ENCODE measurements at regions not wholly inside any gene's neighbourhood (a gene's known extent, or its start where the extent isn't known, plus 50 kb on each side); places are given as distances from the start of the nearest gene placed in this dataset.

DNA sequence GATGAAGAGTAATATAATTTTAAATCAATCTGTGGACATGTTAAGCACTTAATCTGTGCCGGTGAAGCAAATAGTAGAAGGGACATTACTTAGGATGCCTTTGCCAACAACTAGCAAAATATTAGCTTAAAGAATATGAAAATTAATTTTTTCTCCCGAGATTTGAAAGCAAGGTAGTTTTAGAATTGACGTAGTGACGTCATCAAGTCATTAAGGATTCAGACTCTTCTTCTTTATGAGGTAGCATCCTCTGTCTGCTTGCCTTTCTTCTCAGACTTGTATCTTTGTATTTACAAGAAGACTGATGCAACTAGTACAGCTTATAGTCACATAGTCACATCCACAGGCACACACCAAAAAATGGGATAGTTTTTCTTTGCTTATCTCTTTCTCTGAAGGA is 374.4 kb downstream of the MMUT start:
- no peaks in the 10 kb centered on the region for H4K20me1 ChIP-seq (ENCODE audit: insufficient read depth)
- TF ChIP-seq EZH2phosphoT487 (IDR thresholded peaks at IDR 0.05; ENCODE audit: borderline replicate concordance) (no peak), CEBPB (IDR thresholded peaks at IDR 0.05; ENCODE audit: low read depth) (no peak), ELF1 (IDR thresholded peaks at IDR 0.05; ENCODE audit: borderline replicate concordance, low read depth) (no peak), YY1 (IDR thresholded peaks at IDR 0.05; ENCODE audit: extremely low read depth, insufficient replicate concordance, low read depth, low read length) (no peak), EGR1 (IDR thresholded peaks at IDR 0.05; ENCODE audit: low read depth) (no peak), SP1 (IDR thresholded peaks at IDR 0.05; ENCODE audit: low read depth) (no peak), RAD21 (IDR thresholded peaks at IDR 0.05; ENCODE audit: low read depth) (no peak), FOSL1 (IDR thresholded peaks at IDR 0.05; ENCODE audit: low read depth) (no peak), ZNF274 (IDR thresholded peaks at IDR 0.05; ENCODE audit: low read depth, low read length) (no peak)
- TF ChIP-seq, protein P1, sequence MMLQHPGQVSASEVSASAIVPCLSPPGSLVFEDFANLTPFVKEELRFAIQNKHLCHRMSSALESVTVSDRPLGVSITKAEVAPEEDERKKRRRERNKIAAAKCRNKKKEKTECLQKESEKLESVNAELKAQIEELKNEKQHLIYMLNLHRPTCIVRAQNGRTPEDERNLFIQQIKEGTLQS (IDR thresholded peaks at IDR 0.05), result no peak
- TF ChIP-seq, protein P2, sequence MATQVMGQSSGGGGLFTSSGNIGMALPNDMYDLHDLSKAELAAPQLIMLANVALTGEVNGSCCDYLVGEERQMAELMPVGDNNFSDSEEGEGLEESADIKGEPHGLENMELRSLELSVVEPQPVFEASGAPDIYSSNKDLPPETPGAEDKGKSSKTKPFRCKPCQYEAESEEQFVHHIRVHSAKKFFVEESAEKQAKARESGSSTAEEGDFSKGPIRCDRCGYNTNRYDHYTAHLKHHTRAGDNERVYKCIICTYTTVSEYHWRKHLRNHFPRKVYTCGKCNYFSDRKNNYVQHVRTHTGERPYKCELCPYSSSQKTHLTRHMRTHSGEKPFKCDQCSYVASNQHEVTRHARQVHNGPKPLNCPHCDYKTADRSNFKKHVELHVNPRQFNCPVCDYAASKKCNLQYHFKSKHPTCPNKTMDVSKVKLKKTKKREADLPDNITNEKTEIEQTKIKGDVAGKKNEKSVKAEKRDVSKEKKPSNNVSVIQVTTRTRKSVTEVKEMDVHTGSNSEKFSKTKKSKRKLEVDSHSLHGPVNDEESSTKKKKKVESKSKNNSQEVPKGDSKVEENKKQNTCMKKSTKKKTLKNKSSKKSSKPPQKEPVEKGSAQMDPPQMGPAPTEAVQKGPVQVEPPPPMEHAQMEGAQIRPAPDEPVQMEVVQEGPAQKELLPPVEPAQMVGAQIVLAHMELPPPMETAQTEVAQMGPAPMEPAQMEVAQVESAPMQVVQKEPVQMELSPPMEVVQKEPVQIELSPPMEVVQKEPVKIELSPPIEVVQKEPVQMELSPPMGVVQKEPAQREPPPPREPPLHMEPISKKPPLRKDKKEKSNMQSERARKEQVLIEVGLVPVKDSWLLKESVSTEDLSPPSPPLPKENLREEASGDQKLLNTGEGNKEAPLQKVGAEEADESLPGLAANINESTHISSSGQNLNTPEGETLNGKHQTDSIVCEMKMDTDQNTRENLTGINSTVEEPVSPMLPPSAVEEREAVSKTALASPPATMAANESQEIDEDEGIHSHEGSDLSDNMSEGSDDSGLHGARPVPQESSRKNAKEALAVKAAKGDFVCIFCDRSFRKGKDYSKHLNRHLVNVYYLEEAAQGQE (IDR thresholded peaks at IDR 0.05; ENCODE audit: low read depth), result no peak
- TF ChIP-seq, protein P3, sequence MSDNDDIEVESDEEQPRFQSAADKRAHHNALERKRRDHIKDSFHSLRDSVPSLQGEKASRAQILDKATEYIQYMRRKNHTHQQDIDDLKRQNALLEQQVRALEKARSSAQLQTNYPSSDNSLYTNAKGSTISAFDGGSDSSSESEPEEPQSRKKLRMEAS (IDR thresholded peaks at IDR 0.05), result no peak
- TF ChIP-seq, protein P4, sequence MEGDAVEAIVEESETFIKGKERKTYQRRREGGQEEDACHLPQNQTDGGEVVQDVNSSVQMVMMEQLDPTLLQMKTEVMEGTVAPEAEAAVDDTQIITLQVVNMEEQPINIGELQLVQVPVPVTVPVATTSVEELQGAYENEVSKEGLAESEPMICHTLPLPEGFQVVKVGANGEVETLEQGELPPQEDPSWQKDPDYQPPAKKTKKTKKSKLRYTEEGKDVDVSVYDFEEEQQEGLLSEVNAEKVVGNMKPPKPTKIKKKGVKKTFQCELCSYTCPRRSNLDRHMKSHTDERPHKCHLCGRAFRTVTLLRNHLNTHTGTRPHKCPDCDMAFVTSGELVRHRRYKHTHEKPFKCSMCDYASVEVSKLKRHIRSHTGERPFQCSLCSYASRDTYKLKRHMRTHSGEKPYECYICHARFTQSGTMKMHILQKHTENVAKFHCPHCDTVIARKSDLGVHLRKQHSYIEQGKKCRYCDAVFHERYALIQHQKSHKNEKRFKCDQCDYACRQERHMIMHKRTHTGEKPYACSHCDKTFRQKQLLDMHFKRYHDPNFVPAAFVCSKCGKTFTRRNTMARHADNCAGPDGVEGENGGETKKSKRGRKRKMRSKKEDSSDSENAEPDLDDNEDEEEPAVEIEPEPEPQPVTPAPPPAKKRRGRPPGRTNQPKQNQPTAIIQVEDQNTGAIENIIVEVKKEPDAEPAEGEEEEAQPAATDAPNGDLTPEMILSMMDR (IDR thresholded peaks at IDR 0.05 in 2 of 3, conservative IDR thresholded peaks at IDR 0.05 in 1 of 3; ENCODE audit: borderline replicate concordance in 1 of 3, insufficient read depth in 1 of 3, low read depth in 2 of 3, low read length in 2 of 3), result no peak
- no peak overlapping the region for H2AFZ ChIP-seq (ENCODE audit: low read depth, low read length, poor library complexity, severe bottlenecking)
- H3K27me3 ChIP-seq (ENCODE audit: insufficient read depth, low read length), result no peaks in the 10 kb centered on the region
- H3K4me3 ChIP-seq (replicated peaks in 1 of 2; ENCODE audit: low read depth in 1 of 2, low read length in 2 of 2), result no peak overlapping the region
- H3K9me2 ChIP-seq (ENCODE audit: insufficient read depth), result no peaks in the 10 kb centered on the region
- ChIA-PET RAD21 (ENCODE audit: low non-redundant PET in 1 of 2, low total read pairs in 2 of 2, uncharacterized antibody in 2 of 2, unreplicated experiment in 2 of 2) (no interaction called here), POLR2A (no interaction called here), CTCF (no interaction called here)
- H3K4me2 ChIP-seq (ENCODE audit: low read length), result no peak overlapping the region
- H3K9me3 ChIP-seq (ENCODE audit: control insufficient read depth in 1 of 2, insufficient read depth in 1 of 2, low read depth in 1 of 2, low read length in 2 of 2), result no peaks in the 10 kb centered on the region
- no TSS peak for BruUV-seq (replicated peaks)
- no peak overlapping the region for H3K27ac ChIP-seq (ENCODE audit: low read depth, low read length)
- H3K36me3 ChIP-seq (ENCODE audit: control insufficient read depth in 1 of 2, insufficient read depth in 2 of 2, low read length in 2 of 2), result no peaks in the 10 kb centered on the region
- H3K79me2 ChIP-seq (ENCODE audit: insufficient read depth, low read length), result no peaks in the 10 kb centered on the region
- no peak for DNase-seq (ENCODE audit: low read depth, low spot score)
- H3K9ac ChIP-seq (ENCODE audit: low read length), result no peak overlapping the region
- intact Hi-C loops (cut with micrococcal nuclease), result no loop called here
- peaks cover 0 to 2% of the 10 kb centered on the region in 2 experiments; a peak in 1 of 4 replicates for H3K4me1 ChIP-seq (ENCODE audit: control insufficient read depth in 1 of 2, insufficient read depth in 2 of 2, low read length in 2 of 2)
- no peak for ATAC-seq
